ENCODE measurements at regions not wholly inside any gene's neighbourhood (a gene's known extent, or its start where the extent isn't known, plus 50 kb on each side); places are given as distances from the start of the nearest gene placed in this dataset.

GRCh38 chr4:62457356-62457755 lies 1257.2 kb downstream of the ADGRL3 start:
- DNase-seq: no peak
- POLR2A ChIA-PET: no interaction called here
- 30% methylated on average over 5 of the region's 5 CpGs for WGBS (ENCODE audit: low lambda C conversion rate)

More at GRCh38 chr4:62457356-62457755, 1257.2 kb downstream of the ADGRL3 start:
- no peaks in the 10 kb centered on the region for H3K4me1 ChIP-seq (ENCODE audit: control insufficient read depth in 1 of 2, insufficient read depth in 2 of 2, low read depth in 1 of 2, low read length in 1 of 2)
- H3K36me3 ChIP-seq (replicated peaks in 1 of 2; ENCODE audit: control insufficient read depth in 1 of 2, insufficient read depth in 2 of 2, low read length in 1 of 2): no peaks in the 10 kb centered on the region
- H4K20me1 ChIP-seq (ENCODE audit: insufficient read depth): no peaks in the 10 kb centered on the region
- H3K9me2 ChIP-seq: 0 out of 2 replicates have a peak, but pooled peaks cover 2% of the 10 kb centered on the region
- H3F3A ChIP-seq (replicated peaks; ENCODE audit: insufficient read depth): no peaks in the 10 kb centered on the region
- no peak overlapping the region for H3K27ac ChIP-seq (ENCODE audit: low read depth in 2 of 2, low read length in 1 of 2)
- no peak overlapping the region for H3K4me3 ChIP-seq (ENCODE audit: low read depth in 2 of 2, low read length in 1 of 2)
- TF ChIP-seq SIN3A (IDR thresholded peaks at IDR 0.05; ENCODE audit: borderline replicate concordance, low read depth, low read length): no peak
- no peak for TF ChIP-seq YY1 (IDR thresholded peaks at IDR 0.05; ENCODE audit: low read depth)
- TF ChIP-seq FOXJ3 (CRISPR knock-in tag; IDR thresholded peaks at IDR 0.05): no peak
- TF ChIP-seq CHD2 (IDR thresholded peaks at IDR 0.05; ENCODE audit: low read length, partially characterized antibody): no peak
- no peak for TF ChIP-seq FOSL2 (IDR thresholded peaks at IDR 0.05; ENCODE audit: borderline replicate concordance, low read depth)
- TF ChIP-seq, protein P1, sequence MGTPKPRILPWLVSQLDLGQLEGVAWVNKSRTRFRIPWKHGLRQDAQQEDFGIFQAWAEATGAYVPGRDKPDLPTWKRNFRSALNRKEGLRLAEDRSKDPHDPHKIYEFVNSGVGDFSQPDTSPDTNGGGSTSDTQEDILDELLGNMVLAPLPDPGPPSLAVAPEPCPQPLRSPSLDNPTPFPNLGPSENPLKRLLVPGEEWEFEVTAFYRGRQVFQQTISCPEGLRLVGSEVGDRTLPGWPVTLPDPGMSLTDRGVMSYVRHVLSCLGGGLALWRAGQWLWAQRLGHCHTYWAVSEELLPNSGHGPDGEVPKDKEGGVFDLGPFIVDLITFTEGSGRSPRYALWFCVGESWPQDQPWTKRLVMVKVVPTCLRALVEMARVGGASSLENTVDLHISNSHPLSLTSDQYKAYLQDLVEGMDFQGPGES (IDR thresholded peaks at IDR 0.05; ENCODE audit: low read depth, low read length): no peak
- TF ChIP-seq RCOR1 (IDR thresholded peaks at IDR 0.05; ENCODE audit: low read length): no peak
- TF ChIP-seq, protein P2, sequence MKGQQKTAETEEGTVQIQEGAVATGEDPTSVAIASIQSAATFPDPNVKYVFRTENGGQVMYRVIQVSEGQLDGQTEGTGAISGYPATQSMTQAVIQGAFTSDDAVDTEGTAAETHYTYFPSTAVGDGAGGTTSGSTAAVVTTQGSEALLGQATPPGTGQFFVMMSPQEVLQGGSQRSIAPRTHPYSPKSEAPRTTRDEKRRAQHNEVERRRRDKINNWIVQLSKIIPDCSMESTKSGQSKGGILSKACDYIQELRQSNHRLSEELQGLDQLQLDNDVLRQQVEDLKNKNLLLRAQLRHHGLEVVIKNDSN (IDR thresholded peaks at IDR 0.05; ENCODE audit: borderline replicate concordance, low read depth): no peak
- TF ChIP-seq TEAD4 (IDR thresholded peaks at IDR 0.05; ENCODE audit: borderline replicate concordance, insufficient read depth): no peak
- TF ChIP-seq RAD21 (IDR thresholded peaks at IDR 0.05; ENCODE audit: low read length): no peak
- TF ChIP-seq, protein P3, sequence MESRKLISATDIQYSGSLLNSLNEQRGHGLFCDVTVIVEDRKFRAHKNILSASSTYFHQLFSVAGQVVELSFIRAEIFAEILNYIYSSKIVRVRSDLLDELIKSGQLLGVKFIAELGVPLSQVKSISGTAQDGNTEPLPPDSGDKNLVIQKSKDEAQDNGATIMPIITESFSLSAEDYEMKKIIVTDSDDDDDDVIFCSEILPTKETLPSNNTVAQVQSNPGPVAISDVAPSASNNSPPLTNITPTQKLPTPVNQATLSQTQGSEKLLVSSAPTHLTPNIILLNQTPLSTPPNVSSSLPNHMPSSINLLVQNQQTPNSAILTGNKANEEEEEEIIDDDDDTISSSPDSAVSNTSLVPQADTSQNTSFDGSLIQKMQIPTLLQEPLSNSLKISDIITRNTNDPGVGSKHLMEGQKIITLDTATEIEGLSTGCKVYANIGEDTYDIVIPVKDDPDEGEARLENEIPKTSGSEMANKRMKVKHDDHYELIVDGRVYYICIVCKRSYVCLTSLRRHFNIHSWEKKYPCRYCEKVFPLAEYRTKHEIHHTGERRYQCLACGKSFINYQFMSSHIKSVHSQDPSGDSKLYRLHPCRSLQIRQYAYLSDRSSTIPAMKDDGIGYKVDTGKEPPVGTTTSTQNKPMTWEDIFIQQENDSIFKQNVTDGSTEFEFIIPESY (IDR thresholded peaks at IDR 0.05; ENCODE audit: borderline replicate concordance, low read depth): no peak
- TF ChIP-seq SMC3 (IDR thresholded peaks at IDR 0.05; ENCODE audit: low read depth, low read length): no peak
- no peak for TF ChIP-seq EP300 (IDR thresholded peaks at IDR 0.05; ENCODE audit: borderline replicate concordance in 1 of 2, low read depth in 1 of 2, low read length in 1 of 2)
- TF ChIP-seq JUND (IDR thresholded peaks at IDR 0.05): no peak
- TF ChIP-seq PBX3 (IDR thresholded peaks at IDR 0.05): no peak
- no peak for TF ChIP-seq USF2 (IDR thresholded peaks at IDR 0.05; ENCODE audit: borderline replicate concordance, low read depth, low read length)
- CTCF ChIA-PET: no interaction called here
- no peak overlapping the region for H2AFZ ChIP-seq (ENCODE audit: low read depth)
- H3K79me2 ChIP-seq (ENCODE audit: insufficient read depth): no peaks in the 10 kb centered on the region
- no peaks in the 10 kb centered on the region for H3K27me3 ChIP-seq (ENCODE audit: insufficient read depth)
- no peak overlapping the region for H3K4me2 ChIP-seq
- no peaks in the 10 kb centered on the region for H3K9me3 ChIP-seq
- H3K9ac ChIP-seq: no peak overlapping the region
